Peyer's patch (tissue), 4 donors: ENCODE measurements at regions not wholly inside any gene's neighbourhood (a gene's known extent, or its start where the extent isn't known, plus 50 kb on each side); places are given as distances from the start of the nearest gene placed in this dataset.

Source experiments
- POLR2A ChIP-seq, 2 donors: fragments of 450-650 bp; IDR thresholded peaks; one replicate each; pipeline ENCODE4 v1.5.1; 2017; ENCODE audit warnings: antibody characterized with exemption in 2 of 2, mild to moderate bottlenecking in 2 of 2, moderate library complexity in 2 of 2
- TF ChIP-seq, protein P1 (sequence below), 6 experiments: fragments of 450-650 bp in 4 of 6; fragments of 200-600 bp in 2 of 6; sonication (generic) in 1 of 6; IDR thresholded peaks; one replicate each; pipeline ENCODE4 v1.5.1; 2017 to 2019; ENCODE audit warnings: antibody characterized with exemption in 6 of 6, mild to moderate bottlenecking in 3 of 6, moderate library complexity in 1 of 6

GRCh38 chr6:11912420-11912819 lies 99.7 kb upstream of the HIVEP1 start:
- TF ChIP-seq POLR2A (IDR thresholded peaks at IDR 0.05), result no peak
- TF ChIP-seq, protein P1, sequence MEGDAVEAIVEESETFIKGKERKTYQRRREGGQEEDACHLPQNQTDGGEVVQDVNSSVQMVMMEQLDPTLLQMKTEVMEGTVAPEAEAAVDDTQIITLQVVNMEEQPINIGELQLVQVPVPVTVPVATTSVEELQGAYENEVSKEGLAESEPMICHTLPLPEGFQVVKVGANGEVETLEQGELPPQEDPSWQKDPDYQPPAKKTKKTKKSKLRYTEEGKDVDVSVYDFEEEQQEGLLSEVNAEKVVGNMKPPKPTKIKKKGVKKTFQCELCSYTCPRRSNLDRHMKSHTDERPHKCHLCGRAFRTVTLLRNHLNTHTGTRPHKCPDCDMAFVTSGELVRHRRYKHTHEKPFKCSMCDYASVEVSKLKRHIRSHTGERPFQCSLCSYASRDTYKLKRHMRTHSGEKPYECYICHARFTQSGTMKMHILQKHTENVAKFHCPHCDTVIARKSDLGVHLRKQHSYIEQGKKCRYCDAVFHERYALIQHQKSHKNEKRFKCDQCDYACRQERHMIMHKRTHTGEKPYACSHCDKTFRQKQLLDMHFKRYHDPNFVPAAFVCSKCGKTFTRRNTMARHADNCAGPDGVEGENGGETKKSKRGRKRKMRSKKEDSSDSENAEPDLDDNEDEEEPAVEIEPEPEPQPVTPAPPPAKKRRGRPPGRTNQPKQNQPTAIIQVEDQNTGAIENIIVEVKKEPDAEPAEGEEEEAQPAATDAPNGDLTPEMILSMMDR (IDR thresholded peaks at IDR 0.05), result peak in 2 of 6 experiments; percentile 20 to 25
